ENCODE measurements at regions not wholly inside any gene's neighbourhood (a gene's known extent, or its start where the extent isn't known, plus 50 kb on each side); places are given as distances from the start of the nearest gene placed in this dataset.

GRCh38 chr5:124342986-124343385 is 403.5 kb downstream of the ZNF608 start:
- H3K36me3 ChIP-seq (ENCODE audit: control insufficient read depth in 2 of 2, extremely low read depth in 1 of 2, insufficient read depth in 2 of 2, low read length in 2 of 2), result no peaks in the 10 kb centered on the region
- H4K20me1 ChIP-seq (replicated peaks; ENCODE audit: control insufficient read depth, extremely low read depth, insufficient read depth, low read length), result no peaks in the 10 kb centered on the region
- no peak overlapping the region for H3K9ac ChIP-seq (replicated peaks; ENCODE audit: extremely low read depth, insufficient read depth, low read length)
- POLR2A ChIA-PET, result no interaction called here
- peaks cover 2 to 3% of the 10 kb centered on the region in 2 experiments for H3K27me3 ChIP-seq (ENCODE audit: control insufficient read depth in 2 of 2, insufficient read depth in 2 of 2, low read length in 2 of 2)
- dilution Hi-C loops (cut with MboI; ENCODE audit: extremely low pct_ligation_motif_present, low sequenced_read_pairs), result no loop called here
- TF ChIP-seq MAX (IDR thresholded peaks at IDR 0.05; ENCODE audit: insufficient read depth, insufficient read length) (no peak), FOS (IDR thresholded peaks at IDR 0.05; ENCODE audit: borderline replicate concordance, insufficient read depth, low read length) (no peak), EZH2 (IDR thresholded peaks at IDR 0.05; ENCODE audit: borderline replicate concordance, low read depth, low read length, severe bottlenecking) (no peak), POLR2A (IDR thresholded peaks at IDR 0.05; ENCODE audit: low read depth, low read length) (no peak), CTCF (IDR thresholded peaks at IDR 0.05; ENCODE audit: extremely low read depth in 1 of 2, insufficient read depth in 1 of 2, low read depth in 1 of 2, low read length in 2 of 2) (no peak), MYC (IDR thresholded peaks at IDR 0.05; ENCODE audit: low read depth, low read length) (no peak), POLR2AphosphoS5 (IDR thresholded peaks at IDR 0.05; ENCODE audit: insufficient read depth, low read depth, low read length) (no peak), JUN (IDR thresholded peaks at IDR 0.05; ENCODE audit: borderline replicate concordance, insufficient read depth, insufficient read length, low read depth) (no peak), GATA2 (IDR thresholded peaks at IDR 0.05; ENCODE audit: insufficient read depth, insufficient read length, low read depth, low read length) (no peak)
- CTCF ChIA-PET, result no interaction called here
- no peaks in the 10 kb centered on the region for H3K9me3 ChIP-seq (replicated peaks; ENCODE audit: control insufficient read depth, insufficient read depth, low read length)
- H3K79me2 ChIP-seq (ENCODE audit: control insufficient read depth, insufficient read depth, low read length), result no peaks in the 10 kb centered on the region
- no peak overlapping the region for H3K27ac ChIP-seq (ENCODE audit: insufficient read depth, low read depth, low read length)
- DNase-seq (ENCODE audit: low read depth, low spot score) (no peak), FAIRE-seq (no peak)
- H3K4me2 ChIP-seq (ENCODE audit: insufficient read depth, low read length), result no peak overlapping the region
- H3K4me1 ChIP-seq (ENCODE audit: control insufficient read depth, extremely low read depth, insufficient read depth, low read length), result no peaks in the 10 kb centered on the region
- H3K4me3 ChIP-seq (replicated peaks in 1 of 3; ENCODE audit: insufficient read depth in 1 of 3, low read depth in 1 of 3, low read length in 3 of 3), result no peak overlapping the region
- BruUV-seq (replicated peaks), result no TSS peak
- H2AFZ ChIP-seq (ENCODE audit: low read depth, low read length), result no peak overlapping the region
- intact Hi-C loops (cut with micrococcal nuclease), result no loop called here
- H3K9me1 ChIP-seq (replicated peaks; ENCODE audit: control insufficient read depth, extremely low read depth, insufficient read depth, low read length), result no peaks in the 10 kb centered on the region

All from endothelial cell of umbilical vein (primary cell).